A549 (cell line): ENCODE measurements at regions not wholly inside any gene's neighbourhood (a gene's known extent, or its start where the extent isn't known, plus 50 kb on each side); places are given as distances from the start of the nearest gene placed in this dataset.

ENCODE experiments used
- BHLHE40 ChIP-seq: IDR thresholded peaks from 2 replicates; pipeline ENCODE4 v1.6.1; 2012; ENCODE audit warnings: low read depth, low read length, inconsistent platforms
- CTCF ChIP-seq: fragments of >200 bp; sonication (Bioruptor Twin); formaldehyde crosslinking; IDR thresholded peaks from 3 replicates; pipeline ENCODE4 v1.5.1; 2016
- GATA3 ChIP-seq: IDR thresholded peaks from 2 replicates; pipeline ENCODE4 v1.6.1; 2012; ENCODE audit warnings: borderline replicate concordance
- HOXB13 ChIP-seq: fragments of 250-450 bp; sonication (Bioruptor Pico); IDR thresholded peaks from 2 replicates; pipeline ENCODE4 v1.5.0; 2020; ENCODE audit warnings: low read depth, mild to moderate bottlenecking, moderate library complexity
- MAFK ChIP-seq: fragments of 450-650 bp; IDR thresholded peaks from 2 replicates; pipeline ENCODE4 v1.6.1; 2014; ENCODE audit not compliant: partially characterized antibody
- MYC ChIP-seq: IDR thresholded peaks from 2 replicates; pipeline ENCODE4 v1.6.1; 2012; ENCODE audit warnings: mild to moderate bottlenecking, inconsistent platforms, low read length, improper control_type of control experiment, borderline replicate concordance
- POLR2A ChIP-seq: IDR thresholded peaks from 2 replicates; pipeline ENCODE4 v1.6.1; 2012; ENCODE audit warnings: mild to moderate bottlenecking, low read length
- REST ChIP-seq: fragments of 200-600 bp; sonication (generic); IDR thresholded peaks from 2 replicates; pipeline ENCODE4 v1.6.1; 2016; ENCODE audit warnings: antibody characterized with exemption, mild to moderate bottlenecking, moderate library complexity
- SMC3 ChIP-seq: fragments of >200 bp; sonication (Bioruptor Twin); formaldehyde crosslinking; IDR thresholded peaks from 3 replicates; pipeline ENCODE4 v1.6.1; 2018; ENCODE audit warnings: inconsistent platforms
- SREBF2 ChIP-seq: fragments of 450-650 bp; IDR thresholded peaks from 2 replicates; pipeline ENCODE4 v1.6.1; 2014; ENCODE audit warnings: mild to moderate bottlenecking, moderate library complexity
- USF2 ChIP-seq: fragments of 450-650 bp; IDR thresholded peaks from 2 replicates; pipeline ENCODE4 v1.6.1; 2014; ENCODE audit warnings: antibody characterized with exemption

- no peak for TF ChIP-seq MYC
- TF ChIP-seq CTCF = no peak
- TF ChIP-seq POLR2A = no peak
- no peak for TF ChIP-seq BHLHE40
- no peak for TF ChIP-seq SMC3
- no peak for TF ChIP-seq REST
- no peak for TF ChIP-seq SREBF2
- TF ChIP-seq USF2 = no peak
- TF ChIP-seq HOXB13 (CRISPR knock-in tag) = no peak
- no peak for TF ChIP-seq MAFK
- TF ChIP-seq GATA3 = no peak
Observed at GRCh38 chr1:95383111-95383510, 149.1 kb downstream of the RWDD3 start.
